HUDEP-2 (cell line): ENCODE measurements at regions not wholly inside any gene's neighbourhood (a gene's known extent, or its start where the extent isn't known, plus 50 kb on each side); places are given as distances from the start of the nearest gene placed in this dataset.

Experiments
- DNase-seq, 76 experiments: peaks; one replicate each; lab custom pipeline; 2025; ENCODE audit not compliant: unreplicated experiment in 76 of 76; lab: John Stamatoyannopoulos, UW

DNA sequence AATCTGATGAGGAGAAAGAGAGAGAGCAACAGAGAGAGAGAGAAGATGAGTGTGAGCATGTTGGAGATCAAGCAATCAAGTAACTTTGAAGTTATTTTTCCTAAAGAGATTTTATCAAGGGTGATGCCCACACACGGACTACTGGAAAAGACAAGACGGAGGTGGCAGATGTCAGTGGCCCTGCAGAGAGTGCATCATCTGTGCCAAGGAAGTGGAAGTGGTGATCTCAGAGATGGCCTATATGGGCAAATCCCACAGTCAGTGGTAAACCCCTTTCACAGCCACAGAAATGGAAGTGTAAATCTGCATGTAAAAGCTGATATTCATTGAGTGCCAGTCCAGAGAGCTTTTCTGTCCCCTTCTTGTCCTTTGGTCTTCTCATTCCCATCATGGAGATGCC, 577.2 kb upstream of the AADAT start:
- no peak for DNase-seq

DNA sequence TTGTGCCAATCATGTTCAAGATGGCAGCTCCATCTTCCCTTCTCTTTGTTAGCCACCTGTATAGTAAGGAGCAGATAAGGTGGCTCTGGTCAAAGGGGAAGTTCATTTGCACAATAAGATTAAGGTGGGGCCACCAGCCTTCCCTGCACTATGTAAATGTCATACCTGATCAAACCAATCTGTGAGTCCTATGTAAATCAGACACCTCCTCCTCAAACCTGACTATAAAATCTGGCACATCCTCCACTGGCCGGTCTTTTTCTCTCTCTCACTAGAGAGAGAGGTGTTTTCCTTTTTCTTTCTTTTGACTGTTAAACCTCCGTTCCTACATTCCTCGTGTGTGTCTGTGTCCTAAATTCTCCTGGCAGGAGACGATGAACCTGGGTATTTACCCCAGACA, 572.5 kb upstream of the AADAT start:
- no peak for DNase-seq

- no peak for DNase-seq
These were observed 568.0 kb upstream of the AADAT start for GRCh38 chr4:170657761-170658160.

GRCh38 chr4:170656506-170656905, 566.8 kb upstream of the AADAT start:
- no peak for DNase-seq

DNA sequence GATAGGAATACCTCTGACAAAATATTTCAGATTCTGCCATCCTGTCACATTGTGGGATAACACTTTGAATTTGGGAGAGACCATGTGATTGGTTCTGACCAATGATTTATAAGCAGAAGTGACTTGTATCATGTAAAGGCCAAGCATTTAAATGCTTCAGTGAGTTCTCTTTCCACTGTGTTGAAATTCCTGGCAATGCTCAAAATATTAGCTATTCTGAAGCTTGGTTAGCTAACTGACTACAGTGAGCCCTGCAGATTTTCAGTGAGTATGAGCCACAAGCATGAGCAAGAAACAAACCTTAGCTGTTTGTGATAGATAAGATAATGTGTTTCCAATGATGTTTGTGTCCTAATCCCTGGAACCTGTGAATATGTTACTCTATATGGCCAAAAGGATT, 562.8 kb upstream of the AADAT start:
- no peak for DNase-seq

GRCh38 chr4:170651786-170652185, 562.0 kb upstream of the AADAT start:
- no peak for DNase-seq

GRCh38 chr4:170627418-170627817, 537.7 kb upstream of the AADAT start:
- no peak for DNase-seq

GRCh38 chr4:170623899-170624298, 534.1 kb upstream of the AADAT start:
- DNase-seq = no peak

DNA sequence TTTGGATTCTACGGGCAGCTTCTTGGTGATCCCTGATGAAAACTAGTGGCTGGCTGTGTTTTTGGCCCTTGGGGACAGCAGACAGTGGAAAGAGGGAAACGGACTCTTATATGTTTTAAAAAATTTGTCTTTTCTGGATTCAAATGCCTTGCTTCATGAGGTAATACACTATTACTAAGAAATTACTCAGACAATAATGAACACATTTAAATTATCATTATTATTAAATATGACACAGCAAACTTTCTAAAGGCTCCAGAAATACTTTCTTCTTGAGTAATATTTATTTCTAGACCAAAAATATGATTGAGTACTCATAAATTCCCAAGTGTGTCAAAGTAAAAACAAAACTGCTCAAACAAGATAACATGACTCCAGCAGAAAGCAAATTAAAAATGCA, 520.7 kb upstream of the AADAT start:
- no peak for DNase-seq

GRCh38 chr4:170599894-170600293, 510.1 kb upstream of the AADAT start:
- no peak for DNase-seq

DNA sequence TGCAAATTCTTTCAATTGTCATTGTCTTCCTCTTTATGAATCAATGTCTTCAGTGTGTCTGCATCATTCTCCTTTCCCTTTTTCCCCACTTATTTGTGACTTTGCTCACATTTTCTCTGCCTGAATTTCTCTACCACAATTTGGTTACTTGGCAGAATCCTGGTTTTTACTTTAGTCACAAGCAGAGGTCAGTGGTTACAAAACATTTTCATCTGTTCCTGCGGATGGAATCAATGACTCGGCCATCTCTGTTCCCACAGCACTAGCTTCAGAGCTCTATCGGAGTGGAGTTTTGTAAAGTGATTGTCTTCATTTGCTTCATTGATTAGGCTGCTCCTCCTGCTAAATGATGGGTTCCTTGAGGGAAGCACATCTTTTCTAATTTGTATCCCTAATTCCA, 501.3 kb upstream of the AADAT start:
- DNase-seq = no peak

- peak in 5 of 76 experiments; percentile 0 to 33 (median 21) for DNase-seq
These were observed 499.9 kb upstream of the AADAT start for GRCh38 chr4:170589597-170590191.

DNA sequence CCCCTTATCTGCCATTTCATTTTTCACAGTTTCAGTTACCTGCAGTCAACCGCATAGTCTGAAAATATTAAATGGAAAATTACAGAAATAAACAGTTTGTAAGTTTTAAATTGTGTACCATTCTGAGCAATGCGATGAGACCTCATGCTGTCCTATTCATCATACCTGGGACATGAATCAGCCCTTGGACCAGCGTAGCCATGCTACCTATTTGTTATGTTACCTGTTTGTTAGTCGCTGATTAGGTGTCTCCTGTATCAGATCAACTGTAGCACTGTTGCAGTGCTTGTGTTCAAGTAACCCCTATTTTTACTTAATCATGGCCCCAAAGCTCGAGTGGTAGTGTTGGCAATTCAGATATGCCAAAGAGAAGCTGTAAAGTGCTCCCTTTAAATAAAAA, 492.2 kb upstream of the AADAT start:
- no peak for DNase-seq

DNA sequence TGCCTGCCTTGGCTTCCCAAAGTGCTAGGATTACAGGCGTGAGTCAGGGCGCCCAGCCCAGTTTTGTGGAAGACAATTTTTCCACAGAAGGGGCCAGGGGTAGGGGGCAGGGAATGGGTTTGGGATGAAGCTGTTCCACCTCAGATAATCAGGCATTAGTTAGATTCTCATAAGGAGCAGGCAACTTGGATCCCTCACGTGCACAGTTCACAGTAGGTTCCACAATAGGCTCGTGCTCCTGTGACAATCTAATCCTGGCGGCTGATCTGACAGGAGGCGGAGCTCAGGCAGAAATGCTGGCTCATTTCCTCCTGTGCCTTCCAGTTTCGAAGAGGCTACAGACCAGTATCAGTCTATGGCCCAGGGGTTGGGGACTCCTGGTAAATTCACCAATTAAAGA, 491.6 kb upstream of the AADAT start:
- no peak for DNase-seq

DNA sequence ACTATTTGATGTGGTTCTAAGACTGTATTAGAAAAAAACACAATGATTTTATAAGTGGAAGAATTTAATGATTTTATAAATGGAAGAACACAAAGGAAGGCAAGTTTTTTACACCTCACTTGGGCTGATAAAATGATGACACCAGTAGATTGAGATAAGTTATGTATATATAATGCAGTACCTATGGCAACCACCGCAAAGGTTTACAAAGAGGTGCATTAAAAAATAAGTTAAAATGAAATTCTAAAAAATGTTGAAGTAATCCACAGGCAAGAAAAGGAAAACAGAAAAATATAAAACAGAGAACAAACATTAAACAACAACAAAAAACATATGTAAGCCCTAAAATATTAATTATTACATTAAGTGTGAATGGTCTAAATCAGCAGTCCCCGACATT, 490.9 kb upstream of the AADAT start:
- DNase-seq = no peak

DNA sequence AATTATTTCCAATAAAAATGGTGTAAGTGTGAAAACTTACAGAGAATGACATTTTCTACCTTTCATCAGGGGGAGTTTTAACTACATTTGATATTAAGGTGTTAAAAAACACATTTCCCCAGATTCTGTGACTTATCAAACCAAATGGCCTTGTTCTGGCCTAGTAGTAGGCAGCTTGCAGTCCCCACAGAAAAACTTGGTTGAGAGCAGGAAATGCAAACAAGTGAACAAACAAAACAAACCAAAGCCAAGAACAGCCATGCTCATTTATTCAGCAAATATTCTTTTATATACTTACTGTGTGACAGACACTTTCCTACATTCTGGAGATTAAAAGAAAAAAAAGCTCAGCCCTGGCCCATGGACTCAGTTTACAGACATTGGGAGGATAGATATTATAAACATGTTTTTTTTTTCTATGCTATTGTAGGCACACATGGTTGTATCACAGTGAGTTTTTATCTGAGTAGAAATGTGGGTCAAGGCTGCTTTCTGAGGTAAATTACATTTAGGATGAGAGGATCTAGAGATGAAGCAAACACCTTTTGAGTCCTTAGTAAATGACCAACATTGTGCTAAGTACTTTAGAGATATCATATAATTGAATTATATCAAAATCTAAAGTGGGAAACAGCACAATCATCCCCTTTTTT, 449.2 kb upstream of the AADAT start:
- DNase-seq = no peak

GRCh38 chr4:170529748-170530722, 440.3 kb upstream of the AADAT start:
- DNase-seq = no peak

DNA sequence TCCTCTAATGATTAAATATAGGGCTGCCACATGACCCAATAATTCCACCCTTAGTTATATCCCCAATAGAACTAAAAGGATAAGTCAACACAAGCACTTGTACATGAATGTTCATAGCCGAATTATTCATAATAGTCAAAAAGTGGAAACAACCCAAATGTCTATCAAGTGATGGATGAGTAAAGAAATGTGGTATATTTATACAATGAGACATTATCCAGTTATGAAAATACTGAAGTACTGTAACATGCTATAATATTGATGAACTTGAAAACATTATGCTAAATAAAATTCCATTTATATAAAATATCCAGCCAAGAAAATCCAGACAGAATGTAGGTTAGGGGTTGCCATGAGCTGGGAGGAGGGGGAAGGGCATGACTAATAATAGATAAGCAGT, 436.7 kb upstream of the AADAT start:
- DNase-seq = no peak

GRCh38 chr4:170522427-170522970, 432.7 kb upstream of the AADAT start:
- DNase-seq = peak in 7 of 76 experiments; percentile 1 to 32 (median 12)

DNA sequence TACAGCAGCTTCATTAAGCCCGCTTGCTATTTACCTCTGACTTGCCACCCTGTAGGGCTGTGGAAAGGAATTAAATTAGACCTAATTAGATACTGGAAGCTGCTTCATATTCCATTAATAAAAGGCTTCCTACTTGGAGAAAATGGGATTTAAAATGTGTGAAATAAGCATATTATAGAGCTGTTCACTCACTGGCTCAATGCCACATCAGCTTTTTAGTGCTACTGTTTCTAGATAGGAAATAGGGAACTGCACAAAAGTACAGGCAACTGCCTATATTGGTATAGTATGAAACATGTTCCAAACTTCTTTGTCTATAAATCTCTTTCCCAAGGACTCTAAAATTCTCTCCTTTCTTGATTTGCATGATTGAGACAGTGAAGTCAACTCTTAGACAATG, 407.9 kb upstream of the AADAT start:
- no peak for DNase-seq

- DNase-seq = peak in 5 of 76 experiments; percentile 1 to 26 (median 11)
These were observed 407.4 kb upstream of the AADAT start for GRCh38 chr4:170497112-170497511.
